ENCODE measurements at regions not wholly inside any gene's neighbourhood (a gene's known extent, or its start where the extent isn't known, plus 50 kb on each side); places are given as distances from the start of the nearest gene placed in this dataset.

- TF ChIP-seq MAFK (IDR thresholded peaks at IDR 0.05; ENCODE audit: low read depth, low read length): no peak
- no peak for TF ChIP-seq ELK1 (IDR thresholded peaks at IDR 0.05; ENCODE audit: borderline replicate concordance, low read depth, low read length)
- TF ChIP-seq RCOR1 (IDR thresholded peaks at IDR 0.05; ENCODE audit: insufficient replicate concordance, low read length): no peak
- no peak for TF ChIP-seq BHLHE40 (IDR thresholded peaks at IDR 0.05; ENCODE audit: low read depth, low read length)
- TF ChIP-seq CTCF (conservative IDR thresholded peaks at IDR 0.05; ENCODE audit: low read depth, low read length): no peak
- TF ChIP-seq FOS (IDR thresholded peaks at IDR 0.05; ENCODE audit: low read depth, low read length): no peak
- TF ChIP-seq MAZ (IDR thresholded peaks at IDR 0.05; ENCODE audit: borderline replicate concordance, low read depth, low read length): no peak
- TF ChIP-seq CHD1 (IDR thresholded peaks at IDR 0.05; ENCODE audit: low read depth, low read length): no peak
- TF ChIP-seq POLR2A (IDR thresholded peaks at IDR 0.05; ENCODE audit: low read depth, low read length): no peak
- TF ChIP-seq MXI1 (IDR thresholded peaks at IDR 0.05; ENCODE audit: borderline replicate concordance, low read depth, low read length): no peak
- TF ChIP-seq RFX5 (IDR thresholded peaks at IDR 0.05; ENCODE audit: low read depth, low read length): no peak
- no peak for TF ChIP-seq CEBPB (IDR thresholded peaks at IDR 0.05; ENCODE audit: low read depth, low read length)
- no peak for TF ChIP-seq NFE2L2 (IDR thresholded peaks at IDR 0.05; ENCODE audit: low read depth, low read length)
- no peak for TF ChIP-seq SMC3 (IDR thresholded peaks at IDR 0.05; ENCODE audit: low read depth, low read length)
- TF ChIP-seq USF2 (IDR thresholded peaks at IDR 0.05; ENCODE audit: low read depth, low read length): no peak
- no peak for TF ChIP-seq RAD21 (IDR thresholded peaks at IDR 0.05; ENCODE audit: low read length)
- H4K91ac ChIP-seq (ENCODE audit: insufficient read depth, low read depth, low read length): no peak overlapping the region
- H3K79me1 ChIP-seq (ENCODE audit: low read depth in 1 of 2, low read length in 2 of 2): no peaks in the 10 kb centered on the region
- H3K9me1 ChIP-seq (ENCODE audit: insufficient read depth, low read length): peaks cover 2% of the 10 kb centered on the region; the same call in 1 of the 2 replicates
- in situ Hi-C loops (cut with MboI; ENCODE audit: low sequenced_read_pairs): no loop called here
- no peak overlapping the region for H4K8ac ChIP-seq (ENCODE audit: low read depth in 2 of 2, low read length in 2 of 2)
- no peak overlapping the region for H2BK15ac ChIP-seq (ENCODE audit: low read depth, low read length)
- no peaks in the 10 kb centered on the region for H3K9me3 ChIP-seq (ENCODE audit: control insufficient read depth, insufficient read depth, low read length)
- no peaks in the 10 kb centered on the region for H3K27me3 ChIP-seq (ENCODE audit: control insufficient read depth, insufficient read depth, low read length)
- no peaks in the 10 kb centered on the region for H3K36me3 ChIP-seq (ENCODE audit: control insufficient read depth, insufficient read depth, low read length)
- no peak overlapping the region for H2BK5ac ChIP-seq (ENCODE audit: low read depth, low read length, poor library complexity, severe bottlenecking)
- H3K23ac ChIP-seq (ENCODE audit: low read depth, low read length): no peak overlapping the region
- DNase-seq (peak; percentile 10), ATAC-seq (ENCODE audit: low read depth) (peak; percentile 38; the same call in 1 of the 2 replicates)
- intact Hi-C loops (cut with micrococcal nuclease): loop anchor here (5.0 kb wide), 1 partner anchor 163 kb away; the partner anchor contains the start of gene SPRED1
- ChIA-PET POLR2A (ENCODE audit: unreplicated experiment) (no interaction called here), CTCF (interaction anchor here (0.9 to 1.1 kb wide), 2 partner anchors 13 to 249 kb away, joined by 3 to 4 read pairs; no protein-coding TSS in a partner anchor)
- no peak overlapping the region for H3K4me3 ChIP-seq (ENCODE audit: insufficient read depth, low read depth, low read length)
- H3K9ac ChIP-seq (ENCODE audit: low read depth, low read length): no peak overlapping the region
- WGBS, 2 experiments (ENCODE audit: extremely low coverage in 2 of 2, insufficient read length in 1 of 2): no CpG with 5 or more reads among the region's 1 CpG
- H3K4me2 ChIP-seq (ENCODE audit: low read depth, low read length): peak overlapping the region; percentile 43; the same call in 1 of the 2 replicates
- H4K20me1 ChIP-seq (ENCODE audit: insufficient read depth, low read length): no peaks in the 10 kb centered on the region
- no peak overlapping the region for H3K14ac ChIP-seq (replicated peaks; ENCODE audit: low read depth, low read length)
- no peak overlapping the region for H2BK120ac ChIP-seq (ENCODE audit: low read depth, low read length)
- H3K18ac ChIP-seq (ENCODE audit: low read depth, low read length): no peak overlapping the region
- no peak overlapping the region for H3K4ac ChIP-seq (ENCODE audit: low read depth, low read length)
- no peak overlapping the region for H2AFZ ChIP-seq (replicated peaks; ENCODE audit: low read length, poor library complexity)
- H2AK9ac ChIP-seq (replicated peaks; ENCODE audit: low read depth, low read length, poor library complexity): no peak overlapping the region
- H2BK20ac ChIP-seq (ENCODE audit: low read depth, low read length): no peak overlapping the region
- H3K56ac ChIP-seq (ENCODE audit: extremely low read depth, insufficient read depth, low read length): no peak overlapping the region
- peaks cover 6% of the 10 kb centered on the region for H3K4me1 ChIP-seq (ENCODE audit: control insufficient read depth, insufficient read depth, low read length)
- H2AK5ac ChIP-seq (ENCODE audit: low read depth, low read length): no peak overlapping the region
- dilution Hi-C loops (cut with HindIII; ENCODE audit: low sequenced_read_pairs, unreplicated experiment): no loop called here
- H3K27ac ChIP-seq (ENCODE audit: insufficient read depth, low read length): no peak overlapping the region
- no peak overlapping the region for H4K5ac ChIP-seq (ENCODE audit: low read depth, low read length)
- no TSS peak for BruUV-seq (replicated peaks)
Observed at GRCh38 chr15:38088971-38089370, 154.5 kb downstream of the TMCO5A start.

Measured in IMR-90 (cell line).